Spleen (tissue), 7 donors: ENCODE measurements at regions not wholly inside any gene's neighbourhood (a gene's known extent, or its start where the extent isn't known, plus 50 kb on each side); places are given as distances from the start of the nearest gene placed in this dataset.

Experiments
- CTCF ChIP-seq, 11 experiments: fragments of 200-600 bp in 7 of 11; fragments of 450-650 bp in 4 of 11; sonication (generic) in 4 of 11; IDR thresholded peaks in 8 of 11; conservative IDR thresholded peaks in 3 of 11; 1 replicate in 7 of 11; 2 replicates in 4 of 11; pipeline versions ENCODE4 v1.4.0 to v1.8.0; 2016 to 2021; ENCODE audit warnings: antibody characterized with exemption in 11 of 11, inconsistent platforms in 4 of 11, mild to moderate bottlenecking in 1 of 11
- POLR2AphosphoS5 ChIP-seq, 3 donors: sonication (generic); formaldehyde crosslinking; IDR thresholded peaks; one replicate each; pipeline ENCODE4 v1.5.1; 2017; ENCODE audit warnings: antibody characterized with exemption in 3 of 3
- donor health status: DM: no; HTN: no; CAD: no; lungs with moderate emphysema.
- donor health status: DM: no; HTN: no; CAD: no.
- donor health status: DM: no; HTN: no; CAD: no.

DNA sequence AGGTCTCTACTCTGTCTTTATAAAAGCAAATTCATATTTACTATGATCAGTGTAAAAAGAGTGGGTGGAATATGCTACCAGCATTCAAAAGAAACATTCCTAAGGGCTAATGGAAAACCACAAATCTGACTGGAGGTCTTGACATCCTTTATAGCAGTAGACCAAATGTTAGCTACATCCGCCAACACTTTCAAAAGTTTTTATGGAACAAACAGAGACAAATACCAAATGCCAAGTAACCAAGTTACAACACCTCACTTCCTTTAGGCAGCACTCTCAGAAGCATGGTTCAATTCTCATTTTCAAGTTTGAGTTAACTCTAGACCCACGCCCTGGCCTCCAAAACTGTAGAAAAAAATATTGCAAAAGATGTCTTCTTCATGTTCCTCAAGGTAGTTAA lies 78.3 kb upstream of the SETBP1 start:
- TF ChIP-seq CTCF (IDR thresholded peaks at IDR 0.05 in 8 of 11, conservative IDR thresholded peaks at IDR 0.05 in 3 of 11) (no peak), POLR2AphosphoS5 (IDR thresholded peaks at IDR 0.05) (no peak)
